Neural progenitor cell (in vitro differentiated cells): ENCODE measurements at regions not wholly inside any gene's neighbourhood (a gene's known extent, or its start where the extent isn't known, plus 50 kb on each side); places are given as distances from the start of the nearest gene placed in this dataset.

Experiments
- EZH2 ChIP-seq: fragments of 200-600 bp; sonication (generic); IDR thresholded peaks from 2 replicates; pipeline ENCODE4 v1.6.1; 2017; ENCODE audit warnings: antibody characterized with exemption, mild to moderate bottlenecking, moderate library complexity
- TF ChIP-seq, protein P1 (sequence below): fragments of 200-600 bp; sonication (generic); IDR thresholded peaks from 2 replicates; pipeline ENCODE4 v1.5.1; 2017; ENCODE audit warnings: antibody characterized with exemption, mild to moderate bottlenecking

- TF ChIP-seq, protein P1, sequence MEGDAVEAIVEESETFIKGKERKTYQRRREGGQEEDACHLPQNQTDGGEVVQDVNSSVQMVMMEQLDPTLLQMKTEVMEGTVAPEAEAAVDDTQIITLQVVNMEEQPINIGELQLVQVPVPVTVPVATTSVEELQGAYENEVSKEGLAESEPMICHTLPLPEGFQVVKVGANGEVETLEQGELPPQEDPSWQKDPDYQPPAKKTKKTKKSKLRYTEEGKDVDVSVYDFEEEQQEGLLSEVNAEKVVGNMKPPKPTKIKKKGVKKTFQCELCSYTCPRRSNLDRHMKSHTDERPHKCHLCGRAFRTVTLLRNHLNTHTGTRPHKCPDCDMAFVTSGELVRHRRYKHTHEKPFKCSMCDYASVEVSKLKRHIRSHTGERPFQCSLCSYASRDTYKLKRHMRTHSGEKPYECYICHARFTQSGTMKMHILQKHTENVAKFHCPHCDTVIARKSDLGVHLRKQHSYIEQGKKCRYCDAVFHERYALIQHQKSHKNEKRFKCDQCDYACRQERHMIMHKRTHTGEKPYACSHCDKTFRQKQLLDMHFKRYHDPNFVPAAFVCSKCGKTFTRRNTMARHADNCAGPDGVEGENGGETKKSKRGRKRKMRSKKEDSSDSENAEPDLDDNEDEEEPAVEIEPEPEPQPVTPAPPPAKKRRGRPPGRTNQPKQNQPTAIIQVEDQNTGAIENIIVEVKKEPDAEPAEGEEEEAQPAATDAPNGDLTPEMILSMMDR: no peak
- TF ChIP-seq EZH2: no peak
Measured at GRCh38 chr1:226800763-226801380, 61.8 kb upstream of the ITPKB start.
